ENCODE measurements at regions not wholly inside any gene's neighbourhood (a gene's known extent, or its start where the extent isn't known, plus 50 kb on each side); places are given as distances from the start of the nearest gene placed in this dataset.

DNA sequence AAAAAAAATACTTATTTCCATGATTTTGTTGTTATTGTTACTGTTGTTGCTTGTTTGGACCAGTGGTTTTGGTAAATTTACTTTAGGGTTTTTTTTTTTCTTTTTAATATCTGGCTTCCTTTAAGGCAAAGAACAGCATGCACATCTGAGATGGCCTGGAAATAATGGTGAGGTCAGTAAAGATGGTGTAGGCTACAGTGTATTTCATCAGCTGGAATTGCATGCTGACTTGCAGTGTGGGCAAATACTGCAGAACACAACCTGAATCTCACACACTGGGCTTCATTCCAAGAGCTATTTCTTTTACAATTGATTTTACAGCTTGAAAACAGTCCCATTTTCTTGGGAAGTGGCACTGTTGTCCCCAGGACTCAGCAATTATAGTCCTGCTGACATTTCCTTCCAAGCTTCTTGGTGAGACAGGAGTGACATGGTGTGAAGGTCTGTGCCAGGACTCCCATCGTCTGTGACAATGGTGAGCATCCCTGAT is 376.1 kb upstream of the SOX11 start:
- TF ChIP-seq, protein P1, sequence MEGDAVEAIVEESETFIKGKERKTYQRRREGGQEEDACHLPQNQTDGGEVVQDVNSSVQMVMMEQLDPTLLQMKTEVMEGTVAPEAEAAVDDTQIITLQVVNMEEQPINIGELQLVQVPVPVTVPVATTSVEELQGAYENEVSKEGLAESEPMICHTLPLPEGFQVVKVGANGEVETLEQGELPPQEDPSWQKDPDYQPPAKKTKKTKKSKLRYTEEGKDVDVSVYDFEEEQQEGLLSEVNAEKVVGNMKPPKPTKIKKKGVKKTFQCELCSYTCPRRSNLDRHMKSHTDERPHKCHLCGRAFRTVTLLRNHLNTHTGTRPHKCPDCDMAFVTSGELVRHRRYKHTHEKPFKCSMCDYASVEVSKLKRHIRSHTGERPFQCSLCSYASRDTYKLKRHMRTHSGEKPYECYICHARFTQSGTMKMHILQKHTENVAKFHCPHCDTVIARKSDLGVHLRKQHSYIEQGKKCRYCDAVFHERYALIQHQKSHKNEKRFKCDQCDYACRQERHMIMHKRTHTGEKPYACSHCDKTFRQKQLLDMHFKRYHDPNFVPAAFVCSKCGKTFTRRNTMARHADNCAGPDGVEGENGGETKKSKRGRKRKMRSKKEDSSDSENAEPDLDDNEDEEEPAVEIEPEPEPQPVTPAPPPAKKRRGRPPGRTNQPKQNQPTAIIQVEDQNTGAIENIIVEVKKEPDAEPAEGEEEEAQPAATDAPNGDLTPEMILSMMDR (IDR thresholded peaks at IDR 0.05; ENCODE audit: extremely low read depth, insufficient read depth, missing control alignments): no peak
- in situ Hi-C loops (cut with MboI; ENCODE audit: low pct_unique_long_range_greater_than_20kb, low sequenced_read_pairs, unreplicated experiment): no loop called here
- DNase-seq (ENCODE audit: low spot score): no peak

DNA sequence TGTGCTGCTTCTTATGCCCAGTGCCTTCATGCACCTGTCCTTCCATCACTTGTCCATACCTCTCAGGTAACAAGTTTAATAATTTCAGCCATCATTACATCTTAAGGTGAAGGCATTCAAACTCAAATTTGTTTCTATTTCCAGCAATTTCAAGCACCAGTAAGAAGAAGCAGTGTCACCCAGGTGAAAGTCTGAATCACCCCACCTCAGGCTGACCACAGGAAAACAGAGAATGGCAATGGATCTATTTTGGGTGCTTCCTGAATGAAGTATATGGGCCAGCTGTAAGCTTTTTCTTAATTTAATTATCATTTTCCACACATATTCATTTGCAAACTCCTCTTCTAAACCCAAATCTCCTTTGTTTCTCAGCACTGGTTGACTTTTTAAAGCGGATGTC is 372.7 kb upstream of the SOX11 start:
- in situ Hi-C loops (cut with MboI; ENCODE audit: low pct_unique_long_range_greater_than_20kb, low sequenced_read_pairs, unreplicated experiment): no loop called here
- no peak for DNase-seq (ENCODE audit: low spot score)
- TF ChIP-seq, protein P1 (IDR thresholded peaks at IDR 0.05; ENCODE audit: extremely low read depth, insufficient read depth, missing control alignments): no peak

DNA sequence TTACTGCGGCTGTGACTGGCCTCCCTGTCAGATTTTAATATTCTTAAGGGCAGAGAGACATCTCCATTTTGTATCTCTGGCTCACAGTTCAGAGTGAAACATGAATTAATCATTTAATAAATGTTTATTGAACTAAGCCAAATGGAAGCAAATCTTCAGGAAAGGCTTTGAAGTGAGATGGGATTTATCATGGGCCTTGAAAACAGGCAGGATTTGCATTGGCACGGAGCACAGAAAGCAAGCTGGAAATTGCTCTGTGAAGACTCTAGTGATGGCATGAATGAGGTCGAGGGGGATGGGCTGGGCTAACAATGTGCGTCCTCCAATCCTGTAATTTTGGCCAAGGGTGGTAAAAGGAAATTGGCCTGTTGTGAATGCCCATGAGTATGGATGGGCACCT is 369.8 kb upstream of the SOX11 start:
- TF ChIP-seq, protein P1 (IDR thresholded peaks at IDR 0.05; ENCODE audit: extremely low read depth, insufficient read depth, missing control alignments): no peak
- no peak for DNase-seq (ENCODE audit: low spot score)
- in situ Hi-C loops (cut with MboI; ENCODE audit: low pct_unique_long_range_greater_than_20kb, low sequenced_read_pairs, unreplicated experiment): no loop called here

DNA sequence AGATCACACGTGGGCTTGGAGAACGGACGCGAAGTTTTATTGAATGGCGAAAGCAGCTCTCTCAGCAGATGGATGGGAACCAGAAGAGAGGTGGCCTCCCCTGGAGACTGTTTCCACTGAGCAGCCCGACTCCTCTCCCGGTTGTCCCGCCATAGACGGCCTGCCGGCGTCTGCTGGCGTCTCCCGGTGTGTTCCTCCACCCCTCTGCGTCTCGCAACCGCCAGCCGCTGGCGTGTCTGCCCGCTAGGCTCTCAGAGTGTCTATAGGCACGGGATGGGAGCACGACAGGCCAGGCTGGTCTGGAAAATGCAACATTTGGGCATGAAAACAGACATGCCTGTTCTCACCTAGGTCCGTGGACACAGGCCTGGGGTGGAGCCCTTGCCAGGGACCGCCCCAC is 366.7 kb upstream of the SOX11 start:
- TF ChIP-seq, protein P1 (IDR thresholded peaks at IDR 0.05; ENCODE audit: extremely low read depth, insufficient read depth, missing control alignments): no peak
- no peak for DNase-seq (ENCODE audit: low spot score)
- in situ Hi-C loops (cut with MboI; ENCODE audit: low pct_unique_long_range_greater_than_20kb, low sequenced_read_pairs, unreplicated experiment): loop anchor here (25.0 kb wide), 1 partner anchor 112 kb away; no protein-coding TSS in a partner anchor

DNA sequence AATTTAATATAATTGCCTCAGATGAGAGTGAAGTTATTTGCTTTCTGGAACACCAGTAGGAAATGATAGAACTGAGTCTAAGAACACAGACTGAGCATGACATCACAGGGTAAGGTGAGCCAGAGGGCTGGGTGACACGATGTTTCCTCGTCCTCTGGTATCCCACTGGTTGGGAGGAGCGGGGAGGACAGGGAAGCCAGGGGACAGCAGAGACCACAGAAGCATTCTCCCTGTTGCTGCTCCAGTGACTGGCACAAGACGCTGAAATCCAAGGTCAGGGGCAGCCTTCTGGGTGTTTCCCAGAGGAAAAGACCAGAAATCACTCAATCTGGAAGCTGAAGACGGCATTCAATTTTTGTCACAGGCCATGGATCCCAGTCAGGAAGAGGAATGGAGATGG is 363.4 kb upstream of the SOX11 start:
- TF ChIP-seq, protein P1 (IDR thresholded peaks at IDR 0.05; ENCODE audit: extremely low read depth, insufficient read depth, missing control alignments): no peak
- DNase-seq (ENCODE audit: low spot score): no peak
- in situ Hi-C loops (cut with MboI; ENCODE audit: low pct_unique_long_range_greater_than_20kb, low sequenced_read_pairs, unreplicated experiment): loop anchor here (25.0 kb wide), 1 partner anchor 108 kb away; no protein-coding TSS in a partner anchor

DNA sequence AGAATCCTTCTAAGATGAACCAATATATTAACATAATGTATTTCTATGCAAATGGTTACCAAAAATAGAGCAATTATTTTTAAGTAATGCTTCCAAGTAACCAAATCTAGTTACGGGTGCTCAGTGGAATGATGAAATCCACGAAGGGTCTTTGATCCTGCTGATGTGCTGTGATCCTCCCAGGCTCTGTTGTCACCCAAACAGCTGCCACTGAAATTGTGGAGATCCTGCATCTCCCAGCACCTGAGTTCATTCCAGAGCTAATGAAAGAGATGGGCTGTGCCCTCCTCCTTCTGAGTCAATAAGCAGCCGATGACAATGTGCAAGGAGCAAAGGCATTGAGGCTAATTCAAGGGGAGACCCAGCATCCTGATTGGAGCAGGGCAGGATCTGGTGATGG is 362.4 kb upstream of the SOX11 start:
- no peak for DNase-seq (ENCODE audit: low spot score)
- in situ Hi-C loops (cut with MboI; ENCODE audit: low pct_unique_long_range_greater_than_20kb, low sequenced_read_pairs, unreplicated experiment): loop anchor here (25.0 kb wide), 1 partner anchor 108 kb away; no protein-coding TSS in a partner anchor
- TF ChIP-seq, protein P1 (IDR thresholded peaks at IDR 0.05; ENCODE audit: extremely low read depth, insufficient read depth, missing control alignments): no peak
